Activated gamma-delta T cell treated with anti-CD3 and anti-CD28 coated beads, Interleukin-2, amount 50 U/mL, for 16 hours (primary cell): ENCODE measurements at regions not wholly inside any gene's neighbourhood (a gene's known extent, or its start where the extent isn't known, plus 50 kb on each side); places are given as distances from the start of the nearest gene placed in this dataset.
"Not testable (repeated sequence)": the region's sequence is repeated elsewhere in the genome, so short reads cannot be mapped to it uniquely, and the experiment has no call there.

Experiments
- DNase-seq: peaks from one replicate; pipeline ENCODE4 v3.0.0-alpha.2; 2020; ENCODE audit warnings: low read depth

DNA sequence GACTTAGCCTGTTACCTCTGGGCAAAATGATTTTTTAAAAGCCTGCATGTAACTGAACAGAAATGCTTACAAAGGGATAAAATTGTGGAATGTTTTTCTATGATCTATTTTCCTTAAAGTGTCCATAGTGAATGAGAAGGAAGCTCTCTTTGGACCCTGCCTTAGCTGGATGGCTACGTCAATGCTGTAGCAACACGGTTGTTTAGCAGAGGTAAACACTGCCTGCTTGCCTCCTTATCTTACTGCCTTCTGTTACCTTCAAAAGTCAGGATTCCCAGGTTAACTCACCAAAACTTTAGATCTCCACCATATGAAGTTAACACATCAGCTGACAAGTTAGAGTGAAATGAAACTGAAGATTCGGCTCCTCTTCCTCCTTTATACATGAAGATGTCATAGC lies 402.6 kb downstream of the SAMD5 start:
- no peak for DNase-seq

GRCh38 chr6:147911686-147912085 lies 403.2 kb downstream of the SAMD5 start:
- DNase-seq: no peak

DNA sequence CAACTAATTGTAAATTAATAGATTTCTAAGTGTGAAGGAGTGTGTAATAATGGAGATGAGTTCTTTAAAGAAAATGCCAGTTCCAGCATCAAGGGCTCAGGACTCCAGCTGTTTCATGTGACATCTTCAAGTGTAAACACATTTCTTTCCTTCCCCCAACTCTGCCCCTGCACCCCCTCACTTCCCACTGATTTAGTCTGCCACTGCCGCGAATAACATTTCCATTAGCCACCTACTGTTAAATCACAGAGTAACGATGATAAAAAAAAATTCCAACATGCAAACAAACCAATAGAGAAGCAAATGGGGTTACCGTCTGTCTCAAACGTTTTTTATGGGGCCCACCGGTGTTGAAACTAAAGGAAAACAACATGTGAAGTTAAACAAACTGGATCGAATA lies 414.3 kb downstream of the SAMD5 start:
- DNase-seq: no peak

DNA sequence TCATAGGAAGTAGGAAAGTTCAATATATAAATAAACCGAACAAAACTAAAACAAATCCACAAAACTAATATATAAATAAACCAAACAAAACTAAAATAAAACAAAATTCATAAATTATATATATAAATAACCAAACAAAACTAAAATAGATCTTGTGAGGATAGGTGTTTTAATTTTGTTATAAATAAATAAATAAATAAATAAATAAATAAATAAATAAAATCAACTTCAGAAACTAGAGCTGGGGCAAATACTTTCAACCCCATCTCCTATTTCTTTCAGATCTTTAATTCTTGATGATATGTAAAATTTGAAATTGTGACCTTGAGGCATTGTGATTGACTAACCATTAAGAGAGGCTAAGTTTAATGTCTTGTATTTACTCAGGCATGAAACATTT lies 416.1 kb downstream of the SAMD5 start:
- no peak for DNase-seq

DNA sequence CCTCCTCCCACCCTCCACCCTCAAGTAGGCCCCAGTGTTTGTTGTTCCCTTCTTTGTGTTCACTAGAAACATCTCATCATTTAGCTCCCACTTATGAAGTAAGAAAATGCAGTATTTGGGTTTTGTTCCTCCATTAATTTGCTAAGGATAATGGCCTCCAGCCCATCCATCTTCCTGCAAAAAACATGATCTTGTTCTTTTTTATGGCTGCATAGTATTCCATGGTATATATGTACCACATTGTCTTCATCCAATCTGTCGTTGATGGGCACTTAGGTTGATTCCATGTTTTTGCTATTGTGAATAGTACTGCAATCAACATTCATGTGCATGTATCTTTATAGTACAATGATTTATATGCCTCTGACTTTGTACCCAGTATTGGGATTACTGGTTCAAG lies 416.8 kb upstream of the SASH1 start:
- no peak for DNase-seq

GRCh38 chr6:147930745-147931144 lies 411.9 kb upstream of the SASH1 start:
- no peak for DNase-seq

DNA sequence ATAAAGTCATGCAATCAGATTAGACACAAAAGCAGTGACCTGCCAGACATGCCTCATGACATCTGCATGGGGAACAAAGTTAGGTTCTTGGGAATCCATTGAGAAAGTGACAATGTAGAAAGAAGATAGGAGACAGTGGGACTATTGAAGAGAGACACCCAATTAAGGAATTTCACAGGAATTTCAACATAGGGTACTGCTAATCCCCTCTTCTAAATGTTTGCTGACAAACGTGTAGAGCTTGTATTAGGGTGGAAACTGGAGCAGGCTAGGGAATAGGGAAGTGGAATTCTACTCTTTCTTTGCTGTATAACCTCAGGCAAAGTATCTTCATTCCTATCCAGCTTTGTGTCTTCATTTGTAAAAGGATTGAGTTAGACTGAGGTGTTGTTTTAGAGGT lies 409.4 kb upstream of the SASH1 start:
- no peak for DNase-seq

DNA sequence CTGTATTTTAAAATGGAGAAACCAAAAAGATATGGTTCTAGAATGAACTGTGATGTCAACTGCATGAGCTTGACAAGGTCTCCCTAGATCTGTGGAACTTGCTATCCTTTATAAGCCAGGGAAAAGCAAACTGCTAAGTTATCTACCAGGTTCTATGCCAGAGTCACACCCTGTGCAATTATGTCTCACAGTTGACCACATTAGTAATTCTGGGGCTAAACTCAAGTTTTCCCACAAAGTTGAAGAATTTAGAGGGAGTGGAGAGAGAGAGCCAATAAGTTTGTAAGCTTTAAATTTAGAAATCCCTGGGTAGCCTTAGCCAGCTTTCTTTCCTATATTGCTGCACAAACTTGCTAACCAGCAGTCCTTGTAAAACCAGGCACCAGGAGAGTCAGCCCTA lies 407.0 kb upstream of the SASH1 start:
- no peak for DNase-seq

GRCh38 chr6:147936703-147937470 lies 405.8 kb upstream of the SASH1 start:
- no peak for DNase-seq

DNA sequence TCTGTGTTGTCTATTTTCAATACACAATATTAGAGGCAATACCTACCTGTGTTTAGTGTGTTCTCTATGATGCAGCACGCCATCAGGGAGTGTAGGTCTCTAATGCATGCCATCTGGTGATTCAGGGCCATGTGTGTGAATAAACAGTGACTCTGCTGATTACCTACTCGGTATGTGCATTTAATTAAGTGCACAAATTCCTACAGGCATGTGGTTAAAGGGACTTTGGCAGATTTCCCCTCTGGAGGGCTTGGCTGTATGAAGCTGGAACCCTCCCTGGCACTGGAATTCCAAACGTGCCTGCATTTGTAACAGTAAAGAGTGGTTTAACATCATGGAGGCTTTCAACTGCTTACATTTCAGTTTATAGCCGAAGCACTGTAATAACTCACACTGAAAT lies 401.5 kb upstream of the SASH1 start:
- no peak for DNase-seq

- DNase-seq: no peak
Observed at GRCh38 chr6:147942363-147942762, 400.3 kb upstream of the SASH1 start.

- DNase-seq: no peak
Observed at GRCh38 chr6:147944122-147944521, 398.5 kb upstream of the SASH1 start.

- DNase-seq: no peak
Observed at GRCh38 chr6:147947521-147947920, 395.1 kb upstream of the SASH1 start.

GRCh38 chr6:147949981-147950622 lies 392.5 kb upstream of the SASH1 start:
- no peak for DNase-seq

- DNase-seq: no peak
Observed at GRCh38 chr6:147950623-147950987, 392.0 kb upstream of the SASH1 start.

DNA sequence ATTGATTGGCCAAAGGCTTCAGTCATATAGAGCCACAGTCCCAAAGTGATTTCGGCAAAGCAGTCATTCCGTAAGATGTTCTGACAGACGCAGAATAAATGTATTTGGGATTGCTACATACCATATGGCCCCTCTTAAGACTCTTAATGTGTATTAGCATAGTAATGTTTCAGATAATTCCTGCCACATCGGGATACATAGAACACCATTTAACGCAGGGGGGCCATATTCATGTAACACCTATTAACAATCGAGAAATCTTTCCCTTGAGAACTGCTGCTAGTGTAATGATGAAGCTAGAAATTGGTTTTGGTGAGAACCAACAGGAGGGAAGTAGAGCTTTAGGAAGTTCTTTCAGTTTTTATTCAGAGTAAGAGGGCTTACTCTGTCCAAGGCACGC lies 390.9 kb upstream of the SASH1 start:
- no peak for DNase-seq

GRCh38 chr6:147954938-147955337 lies 387.7 kb upstream of the SASH1 start:
- no peak for DNase-seq

GRCh38 chr6:147958683-147959082 lies 384.0 kb upstream of the SASH1 start:
- DNase-seq: no peak

DNA sequence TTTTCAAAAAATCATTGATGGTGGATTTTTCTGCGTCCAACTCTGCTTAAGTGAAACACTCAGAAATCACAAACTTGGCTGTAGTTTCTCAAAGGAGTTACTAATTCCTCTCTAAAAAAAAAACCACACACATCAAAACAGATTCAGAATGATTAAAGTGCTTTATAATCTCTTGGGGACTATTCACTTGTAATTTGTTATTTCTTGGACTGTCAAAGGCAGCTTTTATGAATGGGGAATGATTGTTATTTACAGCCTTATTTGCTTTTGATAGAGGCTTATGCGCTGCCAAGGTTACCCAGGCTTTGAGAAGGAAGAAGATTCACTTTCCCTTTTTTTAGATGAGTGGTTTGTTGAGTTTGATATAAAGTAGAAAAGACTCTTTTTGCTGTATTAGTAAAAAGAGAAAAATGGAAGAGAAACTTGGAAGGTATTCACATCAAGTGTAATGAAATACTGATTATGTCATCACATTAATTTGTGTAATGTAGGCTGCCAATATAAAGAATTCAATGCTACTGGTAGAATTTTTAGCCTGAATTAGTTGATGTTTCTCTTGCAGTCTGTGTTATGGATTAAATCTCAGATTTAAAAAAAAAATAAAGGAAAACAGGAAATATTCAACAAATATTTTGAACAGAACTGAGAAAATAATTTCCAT lies 381.0 kb upstream of the SASH1 start:
- no peak for DNase-seq

GRCh38 chr6:147965448-147965847 lies 377.2 kb upstream of the SASH1 start:
- DNase-seq: not testable (repeated sequence)

DNA sequence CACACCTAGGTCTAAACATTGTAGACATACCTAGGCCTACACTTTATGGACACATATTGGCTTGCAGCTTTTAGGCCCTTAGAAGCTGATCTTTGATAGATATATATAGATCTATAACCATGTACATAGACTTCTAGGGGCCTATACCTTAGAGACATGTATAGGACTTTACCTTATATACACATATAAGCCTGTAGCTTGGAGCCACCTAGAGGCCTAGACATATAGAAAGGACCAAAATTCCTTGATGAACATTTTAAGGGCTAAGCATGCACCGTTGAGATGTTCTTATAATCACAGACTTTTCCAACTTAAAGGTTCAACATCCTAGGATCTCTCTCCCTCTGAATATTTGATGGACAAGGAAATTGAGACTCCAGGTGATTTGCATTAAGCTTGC lies 371.7 kb upstream of the SASH1 start:
- no peak for DNase-seq

- DNase-seq: no peak
Observed at GRCh38 chr6:147972448-147972847, 370.2 kb upstream of the SASH1 start.

DNA sequence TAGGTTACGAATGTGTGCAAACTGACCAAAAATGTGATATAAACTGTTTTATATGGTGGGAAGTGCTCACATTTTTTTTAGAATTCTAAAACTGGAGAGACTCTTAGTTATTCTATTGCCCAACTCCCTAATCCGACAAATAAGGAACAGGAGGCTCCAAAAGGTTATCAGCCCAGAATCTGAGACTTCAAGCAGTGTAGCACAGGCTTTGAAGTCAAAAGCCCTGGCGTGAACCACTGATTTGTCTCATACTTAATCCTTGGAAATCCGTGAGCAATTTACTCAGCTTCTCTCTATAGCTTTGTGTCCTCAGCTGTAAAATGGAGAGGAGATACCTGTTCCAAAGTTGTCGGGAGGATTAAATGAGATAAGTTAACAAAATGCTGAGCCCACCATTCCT lies 368.8 kb upstream of the SASH1 start:
- DNase-seq: no peak

GRCh38 chr6:147974376-147974775 lies 368.3 kb upstream of the SASH1 start:
- DNase-seq: no peak
